ENCODE measurements at regions not wholly inside any gene's neighbourhood (a gene's known extent, or its start where the extent isn't known, plus 50 kb on each side); places are given as distances from the start of the nearest gene placed in this dataset.

GRCh38 chr10:113219446-113219845, 269.4 kb downstream of the TCF7L2 start:
- DNase-seq (ENCODE audit: low spot score): no peak

GRCh38 chr10:113221756-113222168, 271.7 kb downstream of the TCF7L2 start:
- peak; percentile 31 for DNase-seq (ENCODE audit: low spot score)

- DNase-seq (ENCODE audit: low spot score): no peak
These were observed 272.2 kb downstream of the TCF7L2 start for GRCh38 chr10:113222207-113222606.

- no peak for DNase-seq (ENCODE audit: low spot score)
These were observed 275.3 kb downstream of the TCF7L2 start for GRCh38 chr10:113225364-113225763.

- DNase-seq (ENCODE audit: low spot score): no peak
These were observed 275.9 kb downstream of the TCF7L2 start for GRCh38 chr10:113225903-113226302.

- no peak for DNase-seq (ENCODE audit: low spot score)
These were observed 276.4 kb downstream of the TCF7L2 start for GRCh38 chr10:113226399-113226798.

- DNase-seq (ENCODE audit: low spot score): no peak
These were observed 276.9 kb downstream of the TCF7L2 start for GRCh38 chr10:113226831-113227445.

- no peak for DNase-seq (ENCODE audit: low spot score)
These were observed 278.5 kb downstream of the TCF7L2 start for GRCh38 chr10:113228530-113228929.

GRCh38 chr10:113230011-113230610, 280.1 kb downstream of the TCF7L2 start:
- no peak for DNase-seq (ENCODE audit: low spot score)

- DNase-seq (ENCODE audit: low spot score): no peak
These were observed 283.0 kb downstream of the TCF7L2 start for GRCh38 chr10:113232928-113233511.

- DNase-seq (ENCODE audit: low spot score): no peak
These were observed 284.4 kb downstream of the TCF7L2 start for GRCh38 chr10:113234481-113234880.

GRCh38 chr10:113235508-113235907, 285.5 kb downstream of the TCF7L2 start:
- no peak for DNase-seq (ENCODE audit: low spot score)

GRCh38 chr10:113236998-113237397, 287.0 kb downstream of the TCF7L2 start:
- no peak for DNase-seq (ENCODE audit: low spot score)

- no peak for DNase-seq (ENCODE audit: low spot score)
These were observed 289.7 kb downstream of the TCF7L2 start for GRCh38 chr10:113239566-113240350.

GRCh38 chr10:113240736-113241135, 290.7 kb downstream of the TCF7L2 start:
- DNase-seq (ENCODE audit: low spot score): no peak

- DNase-seq (ENCODE audit: low spot score): no peak
These were observed 291.7 kb downstream of the TCF7L2 start for GRCh38 chr10:113241599-113242360.

- no peak for DNase-seq (ENCODE audit: low spot score)
These were observed 293.3 kb downstream of the TCF7L2 start for GRCh38 chr10:113243311-113243710.

GRCh38 chr10:113244750-113245149, 294.7 kb downstream of the TCF7L2 start:
- DNase-seq (ENCODE audit: low spot score): no peak

GRCh38 chr10:113245286-113245685, 295.2 kb downstream of the TCF7L2 start:
- DNase-seq (ENCODE audit: low spot score): no peak

- no peak for DNase-seq (ENCODE audit: low spot score)
These were observed 297.0 kb downstream of the TCF7L2 start for GRCh38 chr10:113247050-113247449.

GRCh38 chr10:113252650-113253618, 299.9 kb upstream of the HABP2 start:
- DNase-seq (ENCODE audit: low spot score): no peak
